ENCODE measurements at regions not wholly inside any gene's neighbourhood (a gene's known extent, or its start where the extent isn't known, plus 50 kb on each side); places are given as distances from the start of the nearest gene placed in this dataset.
A peak's percentile ranks its signal among the peaks of the same experiment; 100 is the strongest.
"Not testable (repeated sequence)": the region's sequence is repeated elsewhere in the genome, so short reads cannot be mapped to it uniquely, and the experiment has no call there.

DNA sequence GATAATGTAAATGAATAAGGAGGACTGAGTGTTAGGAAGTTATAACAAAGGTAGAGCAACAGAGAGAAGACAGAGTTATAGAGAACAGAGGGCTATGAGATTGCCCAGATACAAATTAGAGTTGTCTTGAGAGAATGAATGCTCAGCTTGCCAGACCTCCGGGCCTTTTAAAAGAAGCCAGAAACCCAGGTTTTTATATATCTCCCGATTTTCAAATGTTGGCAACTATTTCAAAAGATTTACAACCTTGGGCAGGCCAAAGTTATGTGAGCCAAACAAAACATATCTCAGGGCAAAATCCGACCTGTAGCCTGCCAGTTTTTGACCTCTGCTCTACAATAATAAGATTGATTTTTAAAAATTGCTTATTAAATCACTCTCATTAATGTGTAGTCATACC lies 573.1 kb upstream of the SLC10A2 start:
- no peak for DNase-seq (ENCODE audit: low spot score)

- DNase-seq (ENCODE audit: low spot score), result no peak
Measured at GRCh38 chr13:103638706-103639105, 572.5 kb upstream of the SLC10A2 start.

- DNase-seq (ENCODE audit: low spot score), result no peak
Measured at GRCh38 chr13:103634066-103634465, 567.8 kb upstream of the SLC10A2 start.

DNA sequence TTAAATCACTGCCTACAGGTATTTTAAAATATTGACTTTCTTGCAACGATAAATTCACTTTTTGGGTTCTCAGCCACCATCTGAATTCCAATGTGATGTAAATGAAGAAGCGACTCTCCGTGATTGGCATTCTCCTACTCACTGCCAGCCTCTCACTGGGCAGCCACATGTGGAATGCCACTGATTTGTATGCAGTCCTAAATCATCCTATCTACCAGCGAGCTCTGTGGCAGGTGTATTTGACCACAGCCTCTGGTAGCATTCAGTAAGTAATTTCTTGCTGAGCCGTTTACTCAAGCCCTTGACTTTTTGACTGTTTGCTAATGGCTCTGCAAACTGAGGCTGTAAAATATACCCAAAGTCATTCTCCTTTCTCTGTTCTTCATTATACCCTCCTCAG lies 559.0 kb upstream of the SLC10A2 start:
- DNase-seq (ENCODE audit: low spot score), result no peak

DNA sequence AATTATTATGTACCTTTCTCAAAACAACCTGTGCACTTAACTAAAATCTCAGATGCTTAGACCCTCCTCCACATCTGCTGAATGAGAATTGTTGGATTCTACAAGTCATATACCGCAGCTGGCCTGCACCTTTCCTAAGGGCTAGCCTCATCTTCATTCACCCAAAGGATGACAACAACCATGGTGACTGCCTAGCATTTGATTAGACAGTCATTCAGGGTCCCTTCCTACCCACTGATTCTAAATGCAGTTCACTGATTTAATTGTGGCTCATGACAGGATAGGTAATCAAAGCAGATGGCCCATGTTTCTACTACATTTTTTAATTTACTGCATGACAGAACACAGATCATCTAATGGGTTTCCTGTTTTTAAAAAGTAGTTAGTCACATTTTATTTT lies 551.9 kb upstream of the SLC10A2 start:
- DNase-seq (ENCODE audit: low spot score), result no peak

GRCh38 chr13:103615771-103616170 lies 549.6 kb upstream of the SLC10A2 start:
- DNase-seq (ENCODE audit: low spot score), result no peak

DNA sequence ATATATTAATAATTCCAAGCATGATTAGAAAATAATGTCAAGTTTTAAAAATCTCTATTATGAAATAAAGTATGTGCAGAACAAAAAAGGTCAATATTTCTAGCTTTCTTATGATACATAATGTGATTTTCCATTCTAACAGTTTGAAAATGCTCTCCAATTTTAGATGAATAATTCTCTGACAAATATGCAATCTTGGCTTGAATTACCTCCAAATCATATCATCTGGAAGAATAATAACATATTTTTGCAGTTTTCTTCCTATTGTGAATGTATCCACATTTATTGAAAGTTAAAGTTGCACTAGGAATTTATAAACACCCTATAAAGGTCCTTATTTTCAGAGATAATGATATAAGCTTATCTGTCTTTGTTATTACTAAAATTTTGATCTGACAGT lies 548.5 kb upstream of the SLC10A2 start:
- DNase-seq (ENCODE audit: low spot score), result no peak

- no peak for DNase-seq (ENCODE audit: low spot score)
Measured at GRCh38 chr13:103607995-103608394, 541.8 kb upstream of the SLC10A2 start.

- DNase-seq (ENCODE audit: low spot score), result no peak
Measured at GRCh38 chr13:103605546-103606326, 539.5 kb upstream of the SLC10A2 start.

DNA sequence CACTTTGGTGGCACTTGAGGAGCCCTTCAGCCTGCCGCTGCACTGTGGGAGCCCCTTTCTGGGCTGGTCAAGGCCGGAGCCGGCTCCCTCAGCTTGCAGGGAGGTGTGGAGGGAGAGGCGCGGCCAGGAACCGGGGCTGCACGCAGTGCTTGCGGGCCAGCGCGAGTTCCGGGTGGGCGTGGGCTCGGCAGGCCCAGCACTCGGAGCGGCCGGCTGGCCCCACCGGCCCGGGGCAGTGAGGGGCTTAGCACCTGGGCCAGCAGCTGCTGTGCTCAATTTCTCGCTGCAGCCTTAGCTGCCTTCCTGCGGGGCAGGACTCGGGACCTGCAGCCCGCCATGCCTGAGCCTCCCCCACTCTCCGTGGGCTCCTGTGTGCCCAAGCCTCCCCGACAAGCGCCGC lies 533.7 kb upstream of the SLC10A2 start:
- DNase-seq (ENCODE audit: low spot score), result not testable (repeated sequence)

- DNase-seq (ENCODE audit: low spot score), result no peak
Measured at GRCh38 chr13:103598671-103599070, 532.5 kb upstream of the SLC10A2 start.

GRCh38 chr13:103573446-103573845 lies 507.2 kb upstream of the SLC10A2 start:
- no peak for DNase-seq (ENCODE audit: low spot score)

- DNase-seq (ENCODE audit: low spot score), result no peak
Measured at GRCh38 chr13:103568314-103568713, 502.1 kb upstream of the SLC10A2 start.

- DNase-seq (ENCODE audit: low spot score), result no peak
Measured at GRCh38 chr13:103557878-103558277, 491.7 kb upstream of the SLC10A2 start.

GRCh38 chr13:103556681-103557080 lies 490.5 kb upstream of the SLC10A2 start:
- no peak for DNase-seq (ENCODE audit: low spot score)

DNA sequence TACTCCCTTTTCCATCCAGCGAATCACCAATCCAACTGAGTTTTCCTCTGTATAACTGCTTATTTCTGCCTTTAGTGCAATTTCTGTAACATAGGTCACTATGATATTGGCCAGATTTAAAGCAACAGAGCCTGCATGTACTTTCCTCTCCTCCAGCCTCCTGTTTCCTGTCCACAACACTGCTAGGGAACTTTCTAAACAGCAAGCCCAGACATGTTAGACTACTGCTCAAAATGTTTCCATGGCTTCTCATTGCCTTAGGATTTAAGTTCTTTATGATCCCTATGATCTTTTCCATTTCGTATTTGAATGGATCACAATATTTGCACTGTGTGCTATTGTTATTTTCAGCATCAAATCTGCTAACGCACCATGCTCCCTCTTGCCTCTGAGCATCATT lies 481.7 kb upstream of the SLC10A2 start:
- DNase-seq (ENCODE audit: low spot score), result no peak

DNA sequence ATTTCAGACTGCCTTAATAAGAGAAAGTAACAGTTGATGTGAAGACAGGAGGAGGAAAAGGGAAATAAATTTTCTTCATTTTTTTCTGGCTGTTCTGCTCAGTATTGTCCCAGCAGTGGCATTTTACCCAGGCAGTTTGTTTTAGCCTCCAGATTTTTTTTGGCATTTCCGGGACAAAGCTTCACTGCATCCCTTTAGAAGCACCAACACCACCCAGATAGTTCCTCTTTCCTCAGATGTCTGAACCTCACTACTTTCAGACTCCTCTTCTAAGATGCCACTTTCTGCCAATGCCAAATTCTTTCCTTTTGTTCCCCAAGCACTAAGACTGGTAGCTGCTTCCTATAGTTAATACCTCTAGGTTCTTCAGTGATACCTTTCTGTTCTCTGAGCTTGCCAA lies 480.1 kb upstream of the SLC10A2 start:
- DNase-seq (ENCODE audit: low spot score), result no peak

DNA sequence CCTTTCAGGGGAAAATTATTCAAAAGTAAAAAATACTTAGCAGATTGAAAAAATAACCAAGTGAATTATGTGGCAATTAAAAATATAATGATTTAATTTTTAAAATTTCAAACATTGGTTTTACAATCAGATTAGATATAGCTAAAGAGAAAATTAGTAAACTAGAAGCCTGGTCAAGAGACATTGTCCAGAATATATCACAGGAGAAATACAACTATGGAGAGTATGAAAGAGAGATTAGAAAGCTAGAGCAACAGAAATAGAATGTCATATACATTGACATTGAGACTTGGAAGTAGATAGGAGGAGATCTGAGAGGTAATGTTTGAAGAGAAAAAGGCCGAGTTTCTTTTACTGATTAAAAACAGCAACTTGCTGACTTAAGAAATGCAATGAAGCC lies 476.4 kb upstream of the SLC10A2 start:
- DNase-seq (ENCODE audit: low spot score), result no peak

DNA sequence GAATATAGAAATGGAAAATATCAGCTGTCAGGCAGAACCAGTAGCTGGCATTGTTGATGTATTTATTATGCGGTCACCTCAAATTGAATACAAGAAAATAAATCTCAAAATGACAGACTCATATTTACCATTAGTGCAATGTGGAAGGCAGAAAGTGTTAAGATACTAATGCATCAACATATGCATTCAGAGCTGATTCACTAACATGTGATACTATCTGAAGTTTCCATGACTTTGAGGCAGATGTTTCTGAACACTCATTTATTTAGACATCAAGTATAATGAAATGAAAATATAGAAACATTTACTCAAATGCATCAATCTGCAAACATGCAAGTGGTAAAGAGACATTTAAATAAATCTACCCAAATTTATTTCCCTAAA lies 474.2 kb upstream of the SLC10A2 start:
- no peak for DNase-seq (ENCODE audit: low spot score)

GRCh38 chr13:103539721-103540381 lies 473.6 kb upstream of the SLC10A2 start:
- DNase-seq (ENCODE audit: low spot score), result no peak

GRCh38 chr13:103539265-103539664 lies 473.0 kb upstream of the SLC10A2 start:
- peak; percentile 10 for DNase-seq (ENCODE audit: low spot score)

GRCh38 chr13:103537616-103538015 lies 471.4 kb upstream of the SLC10A2 start:
- DNase-seq (ENCODE audit: low spot score), result no peak

GRCh38 chr13:103531278-103531677 lies 465.1 kb upstream of the SLC10A2 start:
- DNase-seq (ENCODE audit: low spot score), result no peak

DNA sequence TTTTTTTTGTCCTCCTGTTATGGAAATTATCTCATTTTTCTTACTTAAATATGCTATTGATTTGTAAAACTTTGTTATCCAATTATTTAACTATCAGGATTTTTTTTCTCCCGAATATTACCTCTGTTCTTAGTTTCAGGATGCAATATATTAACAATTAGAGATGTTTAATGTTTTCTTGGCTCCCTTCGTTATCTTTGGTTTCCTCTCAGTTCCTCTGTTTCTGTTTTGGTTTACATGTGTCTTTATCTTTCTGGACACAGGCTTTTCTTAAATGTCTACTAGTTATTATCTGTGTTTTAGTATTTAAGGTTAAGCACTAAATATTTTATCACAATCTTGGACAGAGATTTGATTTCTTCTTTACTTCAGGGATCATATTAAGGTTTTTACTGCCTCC lies 462.2 kb upstream of the SLC10A2 start:
- DNase-seq (ENCODE audit: low spot score), result no peak

Data from SW480 (cell line).